ENCODE measurements at regions not wholly inside any gene's neighbourhood (a gene's known extent, or its start where the extent isn't known, plus 50 kb on each side); places are given as distances from the start of the nearest gene placed in this dataset.
A peak's percentile ranks its signal among the peaks of the same experiment; 100 is the strongest.

GRCh38 chr10:78351283-78351682 is 317.6 kb downstream of the RPS24 start:
- Histone ChIP-seq H3K4me1 (no peaks in the 10 kb centered on the region), H3K27ac (no peak overlapping the region), H3K4me3 (no peak overlapping the region), H3K36me3 (no peaks in the 10 kb centered on the region), H3K9me3 (no peaks in the 10 kb centered on the region), H3K27me3 (no peaks in the 10 kb centered on the region)
- no peak for TF ChIP-seq CTCF (IDR thresholded peaks at IDR 0.05)
- WGBS, 2 donors, result 77 to 86% methylated on average over 6 of the region's 6 CpGs
- DNase-seq, result peak in 1 of 6 donors; percentile 5
- no peak for FAIRE-seq
- ATAC-seq, result no peak
- intact Hi-C loops (cut with DNase I), result no loop called here

GRCh38 chr10:78351809-78352208 is 318.1 kb downstream of the RPS24 start:
- no peaks in the 10 kb centered on the region for H3K27me3 ChIP-seq
- no peak for ATAC-seq
- no peaks in the 10 kb centered on the region for H3K4me1 ChIP-seq
- no peak for FAIRE-seq
- DNase-seq, result peak in 1 of 6 donors; percentile 9
- intact Hi-C loops (cut with DNase I), result no loop called here
- no peak overlapping the region for H3K4me3 ChIP-seq
- H3K27ac ChIP-seq, result no peak overlapping the region
- H3K36me3 ChIP-seq, result no peaks in the 10 kb centered on the region
- no peaks in the 10 kb centered on the region for H3K9me3 ChIP-seq
- WGBS, 2 donors, result 68 to 83% methylated on average over 3 of the region's 3 CpGs
- no peak for TF ChIP-seq CTCF (IDR thresholded peaks at IDR 0.05)

- H3K9me3 ChIP-seq, result no peaks in the 10 kb centered on the region
- no peaks in the 10 kb centered on the region for H3K36me3 ChIP-seq
- 81 to 89% methylated on average over 3 of the region's 3 CpGs for WGBS, 2 donors
- no peaks in the 10 kb centered on the region for H3K4me1 ChIP-seq
- no peak for FAIRE-seq
- intact Hi-C loops (cut with DNase I), result no loop called here
- peak in 1 of 6 donors; percentile 15 for DNase-seq
- no peak overlapping the region for H3K27ac ChIP-seq
- H3K4me3 ChIP-seq, result no peak overlapping the region
- ATAC-seq, result no peak
- TF ChIP-seq CTCF (IDR thresholded peaks at IDR 0.05), result no peak
- no peaks in the 10 kb centered on the region for H3K27me3 ChIP-seq
These were observed 320.0 kb downstream of the RPS24 start for GRCh38 chr10:78353636-78354035.

GRCh38 chr10:78354101-78354500 is 320.4 kb downstream of the RPS24 start:
- Histone ChIP-seq H3K36me3 (no peaks in the 10 kb centered on the region), H3K4me1 (no peaks in the 10 kb centered on the region), H3K27ac (no peak overlapping the region), H3K27me3 (no peaks in the 10 kb centered on the region), H3K9me3 (no peaks in the 10 kb centered on the region), H3K4me3 (no peak overlapping the region)
- no peak for FAIRE-seq
- intact Hi-C loops (cut with DNase I), result no loop called here
- TF ChIP-seq CTCF (IDR thresholded peaks at IDR 0.05), result no peak
- WGBS, 2 donors, result 79 to 80% methylated on average over 7 of the region's 7 CpGs
- DNase-seq, result peak in 1 of 6 donors; percentile 15
- no peak for ATAC-seq

GRCh38 chr10:78356291-78356900 is 322.7 kb downstream of the RPS24 start:
- Histone ChIP-seq H3K27me3 (no peaks in the 10 kb centered on the region), H3K27ac (no peak overlapping the region), H3K9me3 (no peaks in the 10 kb centered on the region), H3K4me3 (no peak overlapping the region), H3K4me1 (no peaks in the 10 kb centered on the region), H3K36me3 (no peaks in the 10 kb centered on the region)
- WGBS, 2 donors, result 81 to 86% methylated on average over 10 of the region's 10 CpGs
- FAIRE-seq, result no peak
- DNase-seq, result peak in 1 of 6 donors; percentile 14
- intact Hi-C loops (cut with DNase I), result no loop called here
- no peak for ATAC-seq
- no peak for TF ChIP-seq CTCF (IDR thresholded peaks at IDR 0.05)

All from pancreas (tissue), 10 donors.